ENCODE measurements at regions not wholly inside any gene's neighbourhood (a gene's known extent, or its start where the extent isn't known, plus 50 kb on each side); places are given as distances from the start of the nearest gene placed in this dataset.

- no peak for DNase-seq
Observed at GRCh38 chr1:112231331-112231730, 164.7 kb upstream of the CTTNBP2NL start.

DNA sequence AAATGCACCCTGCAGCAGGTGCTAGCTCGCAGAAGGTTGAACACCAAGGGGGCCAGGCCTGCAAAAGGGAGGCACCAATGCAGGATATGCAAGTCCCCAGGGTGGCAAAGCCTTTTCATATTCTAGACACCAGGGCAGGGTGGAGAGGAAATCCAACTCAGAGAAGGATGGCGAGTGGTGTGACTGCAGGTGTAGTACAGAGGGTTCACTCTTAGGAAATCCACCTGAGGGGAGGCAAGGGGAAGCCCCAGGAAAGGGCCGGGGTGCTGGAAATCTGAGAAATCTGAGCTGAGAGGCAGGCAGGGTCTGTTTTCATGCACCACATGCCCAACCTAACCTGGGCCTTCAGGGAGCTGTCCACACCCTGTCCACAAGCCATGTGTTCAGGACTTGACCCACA is 163.2 kb upstream of the CTTNBP2NL start:
- DNase-seq = no peak

GRCh38 chr1:112234710-112235109 is 161.3 kb upstream of the CTTNBP2NL start:
- no peak for DNase-seq

DNA sequence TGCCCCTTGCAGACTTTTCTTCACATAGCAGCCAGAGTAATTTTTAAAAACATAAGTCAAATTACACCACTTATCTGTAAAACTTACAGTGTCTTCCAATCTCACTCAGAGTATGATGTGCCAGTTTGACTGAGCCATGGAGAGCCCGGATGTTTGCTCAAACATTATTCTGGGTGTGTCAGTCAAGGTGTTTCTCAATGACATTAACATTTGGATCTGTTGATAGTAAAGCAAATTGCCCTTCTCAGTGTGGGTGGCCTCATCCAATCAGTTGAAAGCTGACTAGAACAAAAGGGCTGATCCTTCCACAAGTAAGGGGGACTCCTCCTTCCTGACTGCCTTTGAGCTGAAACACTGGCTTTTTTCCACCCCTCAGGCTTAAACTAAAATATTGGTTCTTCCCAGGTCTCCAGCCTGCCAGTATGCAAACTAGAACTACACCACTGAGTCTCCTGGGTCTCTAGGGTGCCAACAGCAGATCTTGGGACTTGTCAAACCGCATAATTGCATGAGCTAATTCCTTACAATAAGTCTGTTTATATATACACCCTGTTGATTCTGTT is 157.9 kb upstream of the CTTNBP2NL start:
- DNase-seq = no peak

DNA sequence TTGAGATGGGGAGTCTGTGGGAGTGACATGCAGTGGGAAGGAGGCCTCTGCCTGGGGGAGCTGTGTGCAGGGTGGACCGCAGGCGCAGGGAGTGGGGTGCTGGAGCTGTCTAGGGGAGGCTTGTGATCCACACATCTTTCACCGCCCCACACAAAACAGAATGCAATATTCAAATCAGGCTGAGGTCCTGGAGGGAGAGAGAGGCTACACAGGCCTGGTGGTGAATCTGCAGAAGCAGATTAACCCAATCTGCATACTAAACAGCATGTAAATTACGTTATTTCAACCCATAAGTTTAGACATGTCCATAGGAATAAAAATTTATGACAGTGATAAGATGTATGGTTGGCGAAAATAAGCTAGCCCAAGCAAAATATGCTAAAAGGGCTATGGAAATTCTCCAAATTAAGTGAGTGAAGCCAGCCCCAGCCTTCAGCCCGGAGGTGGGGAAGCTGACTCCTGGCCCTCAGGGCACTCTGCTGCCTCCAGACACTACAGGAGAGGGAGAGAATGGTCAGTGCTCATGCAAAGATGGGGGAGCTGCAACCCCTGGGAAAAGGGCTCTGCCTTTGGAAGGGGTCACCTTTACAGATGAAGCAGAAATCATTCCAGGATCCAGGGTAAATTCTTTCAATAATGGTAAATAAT is 156.2 kb upstream of the CTTNBP2NL start:
- DNase-seq = no peak

- DNase-seq = no peak
Observed at GRCh38 chr1:112242470-112242869, 153.5 kb upstream of the CTTNBP2NL start.

GRCh38 chr1:112244131-112244530 is 151.9 kb upstream of the CTTNBP2NL start:
- DNase-seq = no peak

DNA sequence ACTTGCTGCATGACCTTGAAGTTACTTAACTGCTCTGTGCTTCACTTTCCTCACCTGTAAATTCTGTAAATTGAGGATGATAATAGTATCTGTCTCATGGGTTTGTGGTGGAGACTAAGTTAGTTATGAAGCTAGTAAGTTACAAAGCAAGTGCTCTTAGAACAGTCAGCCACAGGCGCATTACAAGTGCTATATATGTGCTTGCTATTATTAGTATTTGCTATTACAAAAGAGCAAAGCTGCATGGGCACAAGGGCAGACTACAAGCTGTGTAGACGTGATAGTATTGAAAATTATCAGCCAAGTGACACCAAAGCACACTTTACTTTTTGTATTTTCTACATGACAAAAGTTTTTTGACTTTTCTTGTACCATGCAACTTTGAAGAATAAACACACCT is 150.9 kb upstream of the CTTNBP2NL start:
- DNase-seq = no peak

- DNase-seq = no peak
Observed at GRCh38 chr1:112247036-112247597, 148.9 kb upstream of the CTTNBP2NL start.

- no peak for DNase-seq
Observed at GRCh38 chr1:112247961-112248360, 148.1 kb upstream of the CTTNBP2NL start.

DNA sequence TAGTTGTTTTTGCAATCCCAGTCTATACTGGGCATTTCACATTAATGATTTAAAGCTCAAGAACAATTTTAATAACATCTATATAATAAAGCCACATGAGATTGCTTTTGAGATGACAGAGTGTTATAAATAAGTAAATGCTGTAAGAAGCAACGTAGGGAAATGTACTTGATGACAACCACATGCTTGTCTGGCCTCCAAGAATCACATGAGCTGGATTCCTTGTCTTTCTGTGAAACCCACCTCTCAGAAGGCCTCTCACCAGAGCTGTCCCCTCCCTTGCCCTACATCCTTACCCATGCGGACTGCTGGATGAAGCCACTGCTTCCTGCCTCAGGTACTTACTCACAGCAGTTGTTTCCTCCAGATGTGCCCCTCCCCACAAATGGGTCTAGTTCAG is 145.1 kb upstream of the CTTNBP2NL start:
- DNase-seq = no peak

GRCh38 chr1:112251766-112252506 is 144.1 kb upstream of the CTTNBP2NL start:
- DNase-seq = no peak

DNA sequence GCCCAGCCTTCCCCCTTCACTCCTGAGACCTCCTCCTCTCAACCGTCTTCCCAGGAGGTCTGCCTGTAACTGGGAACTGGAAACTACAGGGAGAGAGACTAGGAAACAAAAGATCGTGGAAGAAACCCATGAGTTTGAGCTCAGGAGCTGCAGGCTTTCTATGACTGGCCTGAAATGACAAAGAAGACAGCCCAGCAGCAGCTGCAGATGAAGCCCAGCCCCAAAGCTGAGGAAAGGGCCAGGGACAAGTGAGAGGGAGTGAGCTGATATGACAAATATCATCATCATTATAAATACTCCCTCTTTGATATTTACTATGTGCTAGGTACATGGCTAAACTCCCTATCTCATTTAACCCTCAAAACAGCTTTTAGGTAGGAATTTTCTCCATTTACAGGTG is 142.6 kb upstream of the CTTNBP2NL start:
- no peak for DNase-seq

- DNase-seq = no peak
Observed at GRCh38 chr1:112255080-112255479, 140.9 kb upstream of the CTTNBP2NL start.

DNA sequence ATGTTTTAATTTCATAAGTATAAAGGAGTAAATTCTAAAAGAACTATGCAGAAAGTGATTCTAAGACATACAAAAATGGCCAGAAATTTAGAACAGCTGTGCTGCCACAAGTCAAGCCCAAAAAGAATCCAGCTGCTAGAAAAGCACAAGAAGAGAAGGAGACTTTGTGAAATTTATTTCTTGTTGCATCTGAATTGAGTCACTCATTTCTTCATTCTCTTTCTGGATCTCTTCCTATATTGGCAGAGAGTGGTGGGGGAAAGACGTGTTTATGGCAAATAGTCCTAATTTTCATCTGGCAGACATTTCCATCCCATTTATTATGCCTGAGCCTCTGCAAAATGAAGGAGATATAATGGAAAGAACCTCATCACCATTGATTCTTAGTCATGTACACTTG is 139.6 kb upstream of the CTTNBP2NL start:
- DNase-seq = no peak

- DNase-seq = no peak
Observed at GRCh38 chr1:112257043-112257835, 138.8 kb upstream of the CTTNBP2NL start.

- DNase-seq = no peak
Observed at GRCh38 chr1:112260699-112261098, 135.3 kb upstream of the CTTNBP2NL start.

GRCh38 chr1:112262316-112262715 is 133.7 kb upstream of the CTTNBP2NL start:
- DNase-seq = no peak

DNA sequence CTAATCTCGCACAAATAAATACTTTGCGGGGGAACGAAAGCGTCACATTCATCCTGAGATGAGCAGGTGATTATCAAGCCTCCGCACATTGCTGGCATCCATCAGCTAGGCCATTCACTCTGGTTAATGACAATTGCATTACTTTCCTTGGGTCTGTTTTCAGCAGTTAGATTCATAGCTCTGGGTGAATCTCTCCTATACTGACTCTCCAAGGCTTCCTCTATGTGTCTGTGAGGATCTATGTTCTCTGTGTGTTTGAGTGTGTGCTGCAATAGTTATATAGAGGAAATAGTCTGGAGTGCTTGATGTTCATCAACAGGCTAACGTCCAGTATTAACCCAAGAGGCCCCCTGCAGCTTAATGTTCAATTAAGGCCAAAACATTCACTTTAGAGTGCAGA is 133.0 kb upstream of the CTTNBP2NL start:
- DNase-seq = no peak

GRCh38 chr1:112263453-112263852 is 132.6 kb upstream of the CTTNBP2NL start:
- no peak for DNase-seq

- DNase-seq = no peak
Observed at GRCh38 chr1:112264010-112264409, 132.0 kb upstream of the CTTNBP2NL start.

DNA sequence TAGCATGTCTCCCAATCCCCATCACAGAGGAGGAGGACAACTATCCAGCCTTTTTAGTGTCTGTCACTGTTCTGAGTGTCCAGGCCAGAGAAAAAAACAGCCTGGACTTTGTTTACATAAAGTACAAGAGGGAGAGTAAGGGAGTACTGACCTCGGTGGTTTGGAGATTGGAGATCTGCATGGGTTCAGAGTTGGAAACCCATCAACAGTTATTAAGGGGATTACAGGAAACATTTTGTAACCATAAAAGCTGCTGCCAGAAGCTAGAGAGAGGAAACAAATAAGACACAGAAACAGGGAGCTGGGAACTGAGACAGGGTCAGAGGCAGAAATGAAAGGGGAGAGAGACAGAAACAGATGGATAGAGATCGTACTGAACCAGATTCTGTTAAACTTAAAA is 131.5 kb upstream of the CTTNBP2NL start:
- no peak for DNase-seq

GRCh38 chr1:112265931-112266330 is 130.1 kb upstream of the CTTNBP2NL start:
- no peak for DNase-seq

Data from T-helper 1 cell (primary cell).